WERI-Rb-1 (cell line): ENCODE measurements at regions not wholly inside any gene's neighbourhood (a gene's known extent, or its start where the extent isn't known, plus 50 kb on each side); places are given as distances from the start of the nearest gene placed in this dataset.

Experiments used
- DNase-seq: peaks from one replicate; pipeline ENCODE4 v3.0.0-alpha.2; 2020
- H3K27ac ChIP-seq: fragments of 250-450 bp; sonication (Bioruptor Pico); 2 replicates; pipeline ENCODE4 v1.5.1; 2020; ENCODE audit warnings: mild to moderate bottlenecking, moderate library complexity
- H3K27me3 ChIP-seq: fragments of 250-450 bp; sonication (Bioruptor Pico); 2 replicates; pipeline ENCODE4 v1.5.1; 2021; ENCODE audit warnings: mild to moderate bottlenecking, low read depth, moderate library complexity; ENCODE audit not compliant: insufficient read depth, severe bottlenecking
- H3K36me3 ChIP-seq: fragments of 250-450 bp; sonication (Bioruptor Pico); 2 replicates; pipeline ENCODE4 v1.5.1; 2020; ENCODE audit warnings: mild to moderate bottlenecking, moderate library complexity
- H3K4me3 ChIP-seq: 2 replicates; pipeline ENCODE4 v1.5.1; 2011; ENCODE audit warnings: low read depth, mild to moderate bottlenecking, control low read depth, low read length
- H3K9me3 ChIP-seq: fragments of 250-450 bp; sonication (Bioruptor Pico); 2 replicates; pipeline ENCODE4 v1.5.1; 2021; ENCODE audit warnings: mild to moderate bottlenecking, moderate library complexity; ENCODE audit not compliant: severe bottlenecking
- CTCF ChIP-seq: IDR thresholded peaks from 2 replicates; pipeline ENCODE4 v1.5.1; 2011; ENCODE audit warnings: low read depth, mild to moderate bottlenecking, control low read depth, inconsistent platforms, low read length

- no peak for TF ChIP-seq CTCF
- Histone ChIP-seq H3K27me3 (no peaks in the 10 kb centered on the region), H3K27ac (no peak overlapping the region), H3K4me3 (no peak overlapping the region), H3K36me3 (no peaks in the 10 kb centered on the region), H3K9me3 (peaks cover 2% of the 10 kb centered on the region)
- DNase-seq: no peak
Measured at GRCh38 chr3:13166243-13167063, 93.2 kb upstream of the IQSEC1 start.

DNA sequence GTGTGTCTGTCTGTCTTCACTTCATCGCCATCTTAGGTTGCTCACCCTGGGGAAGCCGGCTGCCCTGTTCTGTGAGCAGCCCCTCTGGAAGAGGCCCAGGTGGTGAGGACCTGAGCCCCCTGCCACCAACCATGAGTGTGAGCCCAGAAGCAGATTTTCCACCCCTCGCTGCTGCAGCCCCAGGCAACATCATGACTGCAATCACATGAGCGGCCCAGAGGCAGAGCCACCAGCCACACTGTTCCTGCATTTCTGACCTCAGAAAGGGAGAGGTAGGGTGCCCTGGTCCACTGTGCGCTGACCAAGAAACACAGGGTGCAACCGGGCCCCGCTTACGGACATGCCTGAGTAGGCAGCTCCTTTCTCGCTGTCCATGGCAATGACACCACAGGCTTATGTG is 92.3 kb upstream of the IQSEC1 start:
- H3K4me3 ChIP-seq: no peak overlapping the region
- no peaks in the 10 kb centered on the region for H3K27me3 ChIP-seq
- H3K9me3 ChIP-seq: peaks cover 2% of the 10 kb centered on the region
- no peak for DNase-seq
- H3K36me3 ChIP-seq: peaks cover 2% of the 10 kb centered on the region; the same call in 1 of the 2 replicates
- no peak for TF ChIP-seq CTCF
- no peak overlapping the region for H3K27ac ChIP-seq

DNA sequence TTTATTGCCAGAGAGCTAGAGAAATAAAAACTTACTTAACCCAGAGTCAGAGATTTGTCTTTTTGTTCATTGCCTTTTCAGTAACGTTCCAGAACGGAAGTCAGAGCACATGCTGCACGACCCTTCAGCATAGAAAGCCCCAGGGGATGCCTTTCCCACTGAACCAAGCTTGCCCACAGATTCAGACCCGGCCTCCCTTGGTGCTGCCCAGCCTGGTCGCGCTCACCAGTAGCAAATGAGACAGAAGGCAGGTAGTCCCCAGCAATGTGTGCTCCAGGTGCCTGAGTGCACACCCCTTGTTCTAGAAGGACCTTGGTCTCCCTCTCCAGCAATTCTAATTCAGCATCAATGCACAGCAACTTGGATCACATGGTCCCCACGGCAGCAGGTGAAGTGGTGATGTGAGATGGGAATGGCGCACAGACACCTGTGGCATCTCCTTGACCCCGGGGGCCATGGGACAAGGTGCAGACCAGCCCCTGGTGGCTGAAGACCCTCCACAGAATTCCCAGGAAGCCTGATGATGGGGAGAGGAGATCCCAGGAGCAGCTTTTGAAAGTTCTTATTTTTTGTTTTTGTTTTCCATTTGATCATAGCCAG is 91.8 kb upstream of the IQSEC1 start:
- no peak for DNase-seq
- TF ChIP-seq CTCF: no peak
- Histone ChIP-seq H3K27me3 (no peaks in the 10 kb centered on the region), H3K9me3 (no peaks in the 10 kb centered on the region), H3K4me3 (no peak overlapping the region), H3K27ac (no peak overlapping the region), H3K36me3 (peaks cover 2% of the 10 kb centered on the region; the same call in 1 of the 2 replicates)

GRCh38 chr3:13163848-13164382 is 90.7 kb upstream of the IQSEC1 start:
- Histone ChIP-seq H3K27me3 (no peaks in the 10 kb centered on the region), H3K9me3 (no peaks in the 10 kb centered on the region), H3K36me3 (peaks cover 2% of the 10 kb centered on the region), H3K4me3 (no peak overlapping the region), H3K27ac (no peak overlapping the region)
- DNase-seq: no peak
- no peak for TF ChIP-seq CTCF

- no peaks in the 10 kb centered on the region for H3K27me3 ChIP-seq
- H3K9me3 ChIP-seq: no peaks in the 10 kb centered on the region
- H3K27ac ChIP-seq: no peak overlapping the region
- no peak overlapping the region for H3K4me3 ChIP-seq
- no peak for TF ChIP-seq CTCF
- no peak for DNase-seq
- peaks cover 2% of the 10 kb centered on the region for H3K36me3 ChIP-seq
Measured at GRCh38 chr3:13162549-13163320, 89.5 kb upstream of the IQSEC1 start.
